ENCODE measurements at regions not wholly inside any gene's neighbourhood (a gene's known extent, or its start where the extent isn't known, plus 50 kb on each side); places are given as distances from the start of the nearest gene placed in this dataset.

DNA sequence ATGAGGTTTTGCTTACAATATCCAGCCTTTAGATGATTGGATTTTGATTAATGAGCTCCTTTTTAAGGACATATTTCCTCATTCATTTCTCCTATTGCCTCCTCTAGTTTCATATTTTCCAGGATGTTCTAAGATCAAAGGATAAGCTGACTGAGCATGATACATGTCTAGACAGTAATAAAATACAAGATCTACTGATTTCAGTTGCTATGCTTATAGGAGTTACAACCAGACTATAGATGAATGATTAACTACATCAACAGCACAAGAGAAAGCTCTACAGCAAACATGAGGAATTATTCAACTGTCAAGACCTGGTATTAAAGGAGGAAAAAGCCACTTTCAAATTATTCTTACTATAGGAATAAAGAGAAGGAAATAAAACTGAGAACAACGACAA lies 85.0 kb upstream of the LINC00305 start:
- no peak for DNase-seq

DNA sequence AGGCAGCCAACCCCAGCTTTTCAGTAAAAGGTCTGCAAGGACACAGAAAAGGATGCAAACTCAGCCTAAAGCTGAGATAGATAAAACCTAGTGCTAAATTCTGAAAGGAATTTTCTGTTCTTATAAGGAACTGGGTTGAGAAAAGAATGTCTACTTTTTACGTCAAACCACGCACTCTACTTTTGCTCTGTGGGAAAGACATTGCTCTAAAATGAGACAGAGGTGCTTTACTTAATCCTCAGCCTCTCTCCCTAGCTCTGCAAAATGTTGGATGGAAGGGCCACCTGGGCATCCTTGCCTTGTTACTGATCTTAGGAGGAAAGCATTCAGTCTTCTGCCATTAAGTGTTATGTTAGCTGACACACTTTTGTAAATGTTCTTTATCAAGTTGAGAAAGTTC lies 72.1 kb upstream of the LINC00305 start:
- no peak for DNase-seq

DNA sequence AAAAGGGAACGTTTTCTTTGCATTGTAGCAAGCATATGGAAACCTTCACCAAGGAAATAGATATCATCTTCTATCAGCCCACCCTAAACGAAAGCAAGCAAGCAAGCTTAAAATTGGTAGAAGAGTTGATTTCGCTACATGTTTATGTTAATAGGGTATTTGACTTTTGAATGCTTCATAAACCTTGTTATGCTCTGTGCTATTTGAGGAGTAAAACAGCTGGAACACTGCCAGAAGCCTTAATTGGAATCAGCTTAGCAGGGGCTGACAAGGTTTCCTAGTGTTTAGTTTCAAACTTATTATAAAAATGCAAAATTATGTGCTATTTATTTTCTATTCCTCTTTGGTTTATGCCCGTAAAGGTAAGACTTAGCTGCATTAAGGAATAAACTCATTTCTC lies 70.6 kb upstream of the LINC00305 start:
- DNase-seq = peak; percentile 32

DNA sequence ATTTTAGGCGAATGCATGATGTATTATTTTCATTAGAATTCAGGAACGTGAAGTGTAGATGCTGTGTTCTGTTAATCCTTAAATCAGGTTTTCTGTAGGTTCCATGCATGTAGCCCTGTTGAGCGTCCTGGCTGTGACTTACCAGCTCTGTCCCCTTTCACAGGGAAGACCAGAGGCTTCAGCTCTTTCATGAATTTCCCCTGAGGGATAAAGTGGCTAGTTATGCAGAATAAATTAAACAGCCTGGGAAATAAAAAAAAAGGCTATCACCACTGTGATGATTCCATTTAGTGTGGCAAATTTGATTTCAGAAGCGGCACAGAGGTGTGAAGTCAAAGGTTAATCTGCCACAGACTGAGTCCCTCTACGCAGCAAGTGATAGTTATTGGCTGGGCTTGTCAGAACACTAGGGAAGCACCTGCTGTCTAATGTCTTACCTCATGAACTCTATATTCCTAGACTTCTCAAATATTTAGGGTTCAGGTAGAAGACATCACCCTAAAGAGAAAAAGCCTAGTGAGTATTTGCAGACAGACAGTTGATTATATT lies 61.6 kb upstream of the LINC00305 start:
- DNase-seq = no peak

DNA sequence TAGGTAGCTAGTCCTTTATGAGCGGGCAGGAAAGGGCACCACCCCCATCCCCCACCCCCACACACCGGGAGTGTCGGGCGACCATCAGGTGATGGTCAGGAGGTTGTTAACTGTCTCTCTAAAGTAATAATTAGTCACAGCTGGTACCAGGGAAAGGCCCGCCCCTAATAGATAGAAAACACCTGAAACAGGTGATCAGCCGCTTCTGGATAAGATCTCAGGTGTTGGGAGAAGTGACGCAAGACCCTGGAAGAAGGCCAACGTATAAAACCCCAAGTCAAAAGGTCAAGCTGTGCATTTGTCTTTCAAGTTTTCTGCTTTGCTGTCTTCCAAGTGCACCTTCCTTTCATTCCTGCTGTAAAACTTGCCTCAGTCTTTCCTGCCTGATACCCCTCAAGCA lies 59.6 kb upstream of the LINC00305 start:
- DNase-seq = no peak

DNA sequence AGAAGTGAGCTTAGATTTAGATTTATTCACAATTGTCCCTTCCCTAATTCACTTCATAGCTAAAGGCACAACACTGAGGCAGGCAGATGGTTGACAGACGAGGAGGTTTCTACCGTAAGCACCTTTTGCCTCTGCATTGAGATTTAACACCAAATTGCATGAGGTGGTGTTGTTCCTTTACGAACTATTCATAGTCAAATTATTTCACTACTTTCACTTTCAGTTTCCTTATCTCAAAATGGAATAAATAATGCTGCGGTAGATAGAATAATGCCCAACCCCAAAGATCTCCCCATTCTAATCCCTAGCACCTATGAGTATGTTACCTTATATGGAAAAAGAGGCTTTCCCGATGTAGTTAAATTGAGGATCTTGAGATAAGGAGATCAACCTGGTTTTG lies 58.9 kb upstream of the LINC00305 start:
- no peak for DNase-seq

DNA sequence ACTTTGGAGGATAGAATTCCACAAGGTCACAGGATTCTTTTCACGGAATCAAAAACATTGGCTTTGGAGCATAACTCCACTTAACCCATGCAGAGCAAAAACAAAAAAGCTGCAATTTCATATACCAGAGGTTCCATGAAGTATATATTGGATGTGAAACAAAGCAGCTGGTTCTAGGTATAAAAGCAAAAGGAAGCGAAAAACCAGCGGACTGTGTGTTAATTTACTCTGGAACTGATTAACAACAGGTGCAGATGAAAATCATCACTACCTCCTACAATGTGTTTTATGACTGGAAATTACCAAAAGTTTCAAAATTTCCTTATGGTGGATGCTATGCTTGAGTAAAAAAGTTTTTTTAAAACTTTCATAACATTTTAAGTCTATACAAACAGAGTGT lies 54.4 kb upstream of the LINC00305 start:
- DNase-seq = no peak

DNA sequence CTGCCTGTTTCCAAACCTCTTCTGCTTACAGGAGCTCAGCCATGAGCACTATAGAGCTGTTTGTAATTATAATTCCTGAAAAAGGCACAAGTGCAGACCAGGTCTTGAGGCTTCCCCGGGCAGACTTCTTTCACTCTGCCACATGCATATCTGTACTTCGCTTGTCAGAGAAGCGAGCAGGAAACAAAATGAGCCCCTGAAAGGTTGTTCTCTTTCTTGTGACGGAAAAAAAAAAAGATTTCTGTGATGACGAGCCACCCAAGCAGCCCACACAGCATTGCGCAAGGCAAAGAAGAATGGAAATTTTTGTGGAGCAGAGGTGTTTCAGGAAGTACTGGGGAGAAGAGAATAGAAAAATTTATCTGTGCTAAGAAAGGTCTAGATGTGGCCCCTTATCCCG lies 54.0 kb upstream of the LINC00305 start:
- DNase-seq = peak; percentile 56

DNA sequence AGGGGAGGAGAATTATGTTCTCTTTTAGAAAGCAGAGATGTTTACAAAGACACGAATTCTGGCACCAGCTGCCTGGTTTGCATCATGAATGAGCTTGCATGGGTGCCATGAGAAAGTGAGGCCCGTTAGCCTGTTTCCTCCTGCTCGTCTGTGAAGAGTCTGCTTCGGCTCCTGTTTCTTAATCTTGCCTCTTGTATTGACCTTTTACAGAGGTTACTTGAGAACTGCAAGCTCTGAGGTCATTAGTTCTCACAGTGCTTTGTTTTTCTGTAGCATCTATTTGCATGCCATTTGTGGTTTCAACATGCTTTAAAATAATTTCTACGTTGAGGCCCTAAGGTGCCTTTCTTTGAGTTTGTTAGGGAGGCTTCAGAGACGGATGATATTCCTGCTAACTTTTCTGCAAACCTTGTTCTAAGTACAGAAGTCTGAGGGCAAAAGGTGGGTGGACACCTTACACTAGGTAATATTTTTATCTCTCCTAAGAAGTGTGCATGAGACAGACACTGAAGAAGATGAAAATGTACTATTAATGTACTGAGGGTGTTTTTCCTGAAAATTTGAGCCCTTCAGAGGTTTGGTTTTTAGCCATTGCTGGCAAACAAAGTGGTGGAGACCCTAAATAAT lies 53.4 kb upstream of the LINC00305 start:
- DNase-seq = no peak

DNA sequence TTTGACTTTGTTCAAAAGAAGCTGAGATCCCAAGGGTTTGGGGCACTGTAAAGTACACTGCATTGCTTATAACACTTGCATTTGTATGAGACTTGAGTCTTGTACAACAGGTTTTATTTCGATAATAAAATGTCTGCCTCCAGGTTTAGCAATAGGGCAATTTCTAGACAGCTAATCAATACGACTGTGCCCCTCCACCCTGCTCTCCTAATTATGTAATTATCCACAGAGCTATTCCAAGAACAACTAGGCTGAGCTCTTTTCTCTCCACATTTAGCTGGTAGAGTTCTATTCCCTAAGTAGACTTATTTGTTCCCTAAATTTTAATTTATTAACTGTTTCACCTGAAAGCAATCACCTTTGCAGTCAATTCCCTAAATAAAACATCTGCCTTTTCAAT lies 52.9 kb upstream of the LINC00305 start:
- DNase-seq = no peak

DNA sequence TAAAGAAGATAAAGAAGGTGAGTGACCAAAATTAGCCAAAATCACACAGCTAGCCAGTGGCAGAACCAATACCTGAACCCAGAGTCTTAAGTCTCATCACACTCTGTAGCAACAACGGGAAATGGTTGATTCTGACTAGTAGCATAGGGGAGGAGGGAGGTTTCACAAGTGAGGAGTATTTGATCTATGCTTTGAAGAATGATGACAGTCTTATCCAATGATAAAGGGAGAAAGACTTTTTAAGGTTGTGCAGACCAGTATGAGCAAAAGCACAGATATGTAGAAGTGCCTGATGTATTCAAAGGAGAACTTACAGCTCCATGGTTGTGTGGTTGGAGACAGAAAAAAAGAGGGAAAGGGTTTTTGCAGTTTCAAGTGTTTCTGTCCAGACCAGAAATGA lies 50.7 kb upstream of the LINC00305 start:
- DNase-seq = no peak
